ENCODE measurements at regions not wholly inside any gene's neighbourhood (a gene's known extent, or its start where the extent isn't known, plus 50 kb on each side); places are given as distances from the start of the nearest gene placed in this dataset.

GRCh38 chr11:128259816-128260215 lies 327.5 kb downstream of the ETS1 start:
- DNase-seq = no peak

GRCh38 chr11:128254941-128255340 lies 332.4 kb downstream of the ETS1 start:
- no peak for DNase-seq

DNA sequence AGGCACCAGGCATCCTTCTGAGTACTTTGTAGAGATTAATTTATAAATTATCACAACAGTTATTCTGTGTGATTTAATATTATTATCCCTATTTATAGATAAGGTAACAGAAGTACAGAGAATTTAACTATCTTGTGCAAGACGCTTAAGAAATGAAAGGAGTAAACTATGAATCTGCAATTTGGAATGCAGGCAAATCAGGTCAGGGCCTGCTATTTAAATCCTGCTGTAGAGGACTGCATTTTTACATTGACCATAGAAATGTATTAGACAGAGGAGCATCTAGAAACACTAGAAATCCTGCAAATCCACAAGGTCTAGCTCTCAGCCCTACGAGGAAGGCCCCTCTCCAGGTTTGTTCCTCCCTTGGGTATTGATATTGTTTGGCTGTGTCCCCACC lies 336.2 kb downstream of the ETS1 start:
- DNase-seq = no peak

DNA sequence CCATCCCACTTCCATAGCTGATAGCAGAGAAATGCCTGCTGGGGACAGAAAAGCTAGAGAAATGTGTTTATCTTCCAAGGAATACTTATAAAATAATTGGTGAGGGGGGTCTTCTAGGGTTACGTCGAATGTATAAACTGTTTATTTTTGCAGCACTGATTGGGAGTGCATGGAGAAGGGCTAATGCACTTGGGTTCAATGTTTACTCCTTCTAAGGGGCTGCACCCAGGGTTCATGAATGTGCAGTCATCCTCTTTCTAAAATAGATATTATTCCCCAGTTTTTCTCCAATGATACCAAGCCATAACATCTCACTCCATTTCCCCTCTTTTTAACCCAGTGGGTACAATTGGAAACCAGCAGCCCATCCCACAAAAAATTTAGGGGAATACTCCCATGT lies 336.9 kb downstream of the ETS1 start:
- DNase-seq = no peak

GRCh38 chr11:128246810-128247594 lies 340.4 kb downstream of the ETS1 start:
- DNase-seq = no peak

DNA sequence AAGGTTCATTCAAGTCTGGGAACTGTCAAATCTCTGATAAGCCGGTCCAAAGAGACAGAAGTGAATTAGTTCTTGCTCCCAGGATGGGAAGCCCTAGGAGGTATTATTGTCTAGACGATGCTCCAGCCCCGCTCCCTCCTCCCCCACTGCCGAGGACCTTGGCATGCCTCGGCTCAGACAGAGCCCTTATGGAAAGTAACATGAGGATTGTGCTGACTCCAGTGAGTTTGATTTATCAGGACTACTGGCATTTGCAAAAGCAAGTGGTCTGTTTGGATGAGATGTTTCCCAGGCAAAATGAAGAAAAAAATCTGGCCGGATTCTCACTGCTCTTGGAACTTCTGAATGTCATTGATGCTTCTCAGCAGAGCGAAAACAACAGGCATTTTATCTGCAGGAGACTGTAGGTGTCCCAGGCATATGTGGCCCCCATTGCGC lies 341.0 kb downstream of the ETS1 start:
- no peak for DNase-seq

- no peak for DNase-seq
Observed at GRCh38 chr11:128244871-128245270, 342.5 kb downstream of the ETS1 start.

DNA sequence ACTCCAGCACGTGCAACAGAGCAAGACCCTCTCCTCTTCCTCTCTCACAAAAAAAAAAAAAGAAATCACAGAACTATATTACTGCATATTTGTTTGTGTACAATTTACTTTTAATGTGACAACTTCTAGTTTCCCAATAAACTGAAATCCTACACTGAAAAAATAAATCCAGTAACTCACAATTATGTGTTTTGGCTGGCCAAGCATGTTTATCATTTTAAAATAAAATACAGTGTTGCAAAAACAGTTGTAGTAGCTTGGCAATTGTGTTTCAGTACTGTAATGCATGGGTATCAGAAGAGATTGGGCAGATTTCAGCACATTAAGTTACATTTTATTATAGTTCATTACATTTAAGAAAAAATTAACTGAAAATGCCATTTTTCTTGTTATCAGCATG lies 344.9 kb downstream of the ETS1 start:
- no peak for DNase-seq

DNA sequence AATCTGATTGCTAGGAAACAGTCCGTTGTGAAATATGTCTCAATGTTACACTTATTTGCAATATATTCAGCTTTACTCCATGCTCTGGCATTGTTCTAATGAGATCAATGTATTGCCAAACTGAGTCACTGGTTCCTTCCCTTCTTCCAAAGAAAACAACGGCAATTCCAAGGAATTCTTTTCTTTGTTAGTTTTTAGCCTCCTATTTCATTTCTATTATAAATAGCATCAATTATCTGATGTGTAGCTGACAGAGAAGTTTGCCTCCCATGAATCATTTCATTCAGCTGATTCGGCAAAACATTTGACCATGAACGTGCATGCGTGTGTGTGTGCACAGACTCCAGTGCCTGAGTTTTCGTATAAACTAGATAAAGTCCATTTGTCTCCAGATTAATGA lies 346.8 kb downstream of the ETS1 start:
- DNase-seq = no peak

- no peak for DNase-seq
Observed at GRCh38 chr11:128239306-128239705, 348.1 kb downstream of the ETS1 start.

GRCh38 chr11:128238521-128239265 lies 348.7 kb downstream of the ETS1 start:
- no peak for DNase-seq

GRCh38 chr11:128236506-128237498 lies 350.6 kb downstream of the ETS1 start:
- no peak for DNase-seq

DNA sequence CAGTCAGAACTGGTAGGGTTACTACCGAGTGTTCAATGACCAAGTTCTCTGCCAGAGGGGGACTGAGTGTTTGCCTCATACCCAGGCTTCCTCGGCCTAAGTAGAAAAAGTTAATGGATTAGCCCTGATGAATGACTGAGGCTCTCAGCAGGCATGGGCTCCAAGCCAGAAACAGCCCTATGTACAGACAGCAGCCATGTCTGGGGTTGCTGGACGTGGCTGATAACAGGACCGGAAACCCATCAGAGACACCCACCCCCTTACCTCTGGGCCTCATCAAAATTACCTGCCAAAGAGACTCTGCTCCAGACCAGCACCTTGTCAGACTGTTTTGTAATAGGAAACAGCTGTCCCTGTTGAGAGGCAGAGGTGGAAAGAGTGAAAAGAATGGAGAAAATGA lies 351.4 kb downstream of the ETS1 start:
- DNase-seq = peak; percentile 79

DNA sequence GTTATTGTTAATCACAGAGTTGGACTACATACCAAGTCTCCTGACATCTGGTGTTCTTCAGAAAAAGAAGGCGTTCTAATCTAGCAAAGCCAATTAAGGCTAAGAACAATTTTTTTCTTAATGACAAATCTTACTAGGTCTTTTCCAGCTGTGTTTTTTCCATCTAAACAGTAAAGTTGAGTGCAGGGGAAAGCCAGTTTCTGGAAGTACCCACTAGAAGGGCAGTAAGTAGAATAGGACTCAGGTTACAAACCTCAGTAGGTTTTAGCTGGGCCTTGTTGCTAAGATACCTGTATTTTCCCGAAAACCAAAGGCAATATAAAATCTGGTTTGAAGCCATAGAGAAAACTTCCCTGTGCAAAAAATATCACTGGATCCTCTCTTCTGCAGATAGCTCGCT lies 351.9 kb downstream of the ETS1 start:
- DNase-seq = peak; percentile 79

- no peak for DNase-seq
Observed at GRCh38 chr11:128234143-128234542, 353.2 kb downstream of the ETS1 start.

DNA sequence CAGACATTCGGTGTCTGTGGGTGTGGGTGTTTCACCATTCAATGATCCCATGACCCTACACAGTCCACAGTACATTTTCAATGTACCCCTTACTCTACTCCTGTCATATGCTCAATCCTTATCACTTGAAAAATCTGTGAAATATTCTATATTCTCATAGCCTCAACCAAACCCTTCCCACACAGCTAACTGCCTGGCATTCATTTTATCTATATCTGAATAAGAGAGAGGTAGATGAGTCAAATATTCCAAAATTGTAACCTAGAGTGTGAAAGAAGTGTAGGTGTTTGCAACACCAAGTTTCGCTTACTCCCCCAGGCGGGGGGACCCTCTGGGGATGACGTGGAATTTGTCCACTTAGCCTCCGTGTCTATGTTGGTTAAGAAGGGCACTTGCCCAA lies 354.8 kb downstream of the ETS1 start:
- DNase-seq = no peak

DNA sequence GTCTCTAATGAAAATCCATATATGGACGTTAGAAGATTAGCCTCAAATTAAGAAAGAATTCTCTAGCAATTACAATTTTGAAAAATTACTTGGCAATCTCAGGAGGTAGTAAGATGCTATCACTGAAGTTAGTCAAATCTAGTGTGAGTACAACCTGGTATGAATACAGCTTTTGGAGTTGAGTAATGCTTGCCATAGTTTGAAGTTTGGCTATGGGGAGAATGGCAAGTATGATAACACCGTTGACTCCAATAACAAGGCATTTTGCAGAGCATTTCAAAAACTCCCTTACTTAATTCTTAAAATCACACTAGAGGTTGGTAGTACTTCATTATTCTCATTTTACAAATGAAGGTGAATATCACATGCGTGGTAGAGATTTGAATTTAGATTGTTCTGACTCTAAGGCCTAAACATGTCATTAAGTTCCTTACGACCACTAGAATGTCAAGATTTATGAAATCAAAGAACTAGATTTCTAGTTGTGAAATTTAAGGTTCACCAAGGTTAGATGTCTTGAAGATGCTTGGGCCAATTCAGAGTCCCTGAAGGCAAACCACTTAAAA lies 355.4 kb downstream of the ETS1 start:
- DNase-seq = no peak

- no peak for DNase-seq
Observed at GRCh38 chr11:128227466-128227865, 359.9 kb downstream of the ETS1 start.

DNA sequence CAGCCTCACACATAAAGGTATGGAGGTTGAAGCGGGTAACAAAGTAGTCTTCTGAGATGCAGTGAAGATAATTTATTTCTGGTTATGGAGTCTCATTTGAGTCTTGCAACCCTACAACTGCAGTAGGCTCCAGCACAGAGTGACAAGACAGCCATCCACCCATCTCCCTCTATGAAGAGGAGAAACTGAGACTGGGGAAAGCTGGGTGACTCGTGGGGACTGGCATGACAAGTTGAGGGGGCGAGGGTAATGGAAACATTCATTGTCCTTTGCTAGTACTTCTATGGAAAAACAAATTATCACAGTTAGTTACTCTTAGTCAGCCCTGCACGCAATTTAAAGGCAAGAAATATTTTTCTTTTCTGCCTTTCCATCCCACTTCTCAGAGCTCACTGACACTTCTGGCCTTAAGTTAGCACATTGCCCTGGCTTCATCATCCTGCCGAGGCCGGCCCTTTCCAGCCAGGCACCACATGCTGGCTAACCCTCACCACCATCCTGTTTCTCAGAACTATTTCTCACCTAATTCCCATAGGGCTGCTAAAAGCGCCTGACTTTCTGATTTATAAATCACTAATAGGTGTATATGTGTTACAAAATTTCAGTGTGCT lies 361.1 kb downstream of the ETS1 start:
- DNase-seq = no peak

DNA sequence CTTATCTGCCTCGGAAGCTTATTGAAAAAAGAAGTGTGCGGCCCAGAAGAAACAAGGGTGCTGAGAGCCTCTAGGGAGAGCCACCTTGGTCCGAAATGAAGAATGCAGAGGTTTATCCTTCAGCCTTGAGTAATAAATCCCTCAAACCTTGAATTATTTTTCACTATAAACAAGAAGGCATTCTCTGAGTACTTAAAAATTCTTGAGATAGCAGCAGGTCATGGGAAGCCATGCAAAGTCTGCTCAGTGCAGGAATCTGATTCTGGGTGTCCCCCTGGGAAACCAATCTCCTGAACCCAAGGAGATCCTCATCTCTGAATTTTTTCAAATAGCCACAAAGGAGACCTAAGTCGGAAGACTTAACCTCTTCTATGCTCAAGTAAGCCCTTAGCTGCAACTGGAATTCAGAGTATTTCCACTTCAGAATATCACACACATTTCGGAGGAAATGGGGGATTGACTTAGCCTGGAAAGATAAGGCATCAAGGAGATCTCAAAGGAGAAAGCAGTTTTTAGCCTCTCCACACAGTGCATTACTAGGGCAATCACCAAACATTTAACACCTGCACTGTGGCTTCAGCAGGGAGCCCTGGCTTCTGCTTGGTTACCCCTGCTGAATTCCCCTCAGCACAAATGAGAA lies 365.0 kb downstream of the ETS1 start:
- DNase-seq = no peak

DNA sequence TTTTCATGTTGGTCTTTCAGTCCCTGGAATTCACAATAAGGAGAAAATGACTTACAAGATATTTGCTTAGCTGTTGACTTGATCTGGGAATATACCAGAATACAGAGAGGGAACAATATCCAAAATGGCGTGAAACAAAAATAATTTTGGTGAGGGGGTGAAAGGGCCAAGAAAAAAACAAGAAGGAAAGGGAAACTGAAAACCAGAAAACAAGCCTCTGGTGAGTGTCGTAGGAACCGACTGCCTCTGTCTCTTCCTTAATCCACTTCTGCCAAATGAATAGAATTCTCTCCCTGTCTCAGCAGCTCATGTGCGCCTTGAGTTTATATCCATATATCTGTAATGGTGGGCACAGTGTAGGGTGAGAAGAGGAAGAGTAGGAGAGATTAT lies 367.6 kb downstream of the ETS1 start:
- DNase-seq = no peak

DNA sequence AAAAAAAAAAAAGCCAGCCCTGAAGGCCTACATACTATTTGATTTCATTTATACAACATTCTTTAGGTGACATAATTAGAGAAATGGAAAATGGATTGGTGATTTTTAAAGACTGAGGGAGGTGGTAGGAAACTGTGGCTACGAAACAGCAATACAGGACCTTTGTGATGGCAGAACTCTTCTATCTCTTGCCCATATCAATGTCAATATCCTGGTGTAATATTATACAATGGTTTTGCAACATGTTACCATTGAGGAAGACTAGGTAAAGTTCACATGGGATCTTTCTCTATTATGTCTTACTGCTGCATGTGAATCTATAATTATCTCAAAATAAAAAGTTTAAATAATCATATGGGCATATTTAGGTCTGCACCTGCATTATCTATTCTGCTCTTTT lies 371.2 kb downstream of the ETS1 start:
- DNase-seq = no peak
